B cell (primary cell): ENCODE measurements at regions not wholly inside any gene's neighbourhood (a gene's known extent, or its start where the extent isn't known, plus 50 kb on each side); places are given as distances from the start of the nearest gene placed in this dataset.

Experiments
- ATAC-seq: fragments of 200-7000 bp; cut with Tn5 transposase; one replicate; pipeline ENCODE4 v1.10.0; 2021; ENCODE audit warnings: low read depth, mild to moderate bottlenecking, moderate number of reproducible peaks, moderate library complexity
- CTCF ChIA-PET: fragments of 350-600 bp; sonication (Branson Sonifier 250); formaldehyde crosslinking; loops from one replicate; lab custom pipeline; 2021; ENCODE audit warnings: antibody characterized with exemption, inconsistent platforms; lab: Charles Lee
- POLR2A ChIA-PET: fragments of 350-600 bp; sonication (Branson Sonifier 250); formaldehyde crosslinking; loops from one replicate; lab custom pipeline; 2021; ENCODE audit warnings: antibody characterized with exemption; lab: Charles Lee
- DNase-seq: peaks from one replicate; pipeline ENCODE4 v3.0.0; 2013
- H2AFZ ChIP-seq: 2 replicates; pipeline ENCODE4 v1.6.1; 2012; ENCODE audit warnings: mild to moderate bottlenecking, low read depth, low read length; ENCODE audit not compliant: insufficient read depth, poor library complexity, severe bottlenecking
- H3K27ac ChIP-seq, 2 donors: 1 replicate in 1 of 2; 2 replicates in 1 of 2; pipeline ENCODE4 v1.5.1; 2012 to 2013; ENCODE audit warnings: low read length in 2 of 2, mild to moderate bottlenecking in 2 of 2, moderate library complexity in 1 of 2
- H3K27me3 ChIP-seq, 4 experiments: fragments of 200-600 bp in 1 of 4; sonication (generic) in 1 of 4; replicated peaks in 1 of 4; 1 replicate in 2 of 4; 2 replicates in 2 of 4; pipeline versions ENCODE4 v1.6.1 to v1.7.0; 2013 to 2016; ENCODE audit warnings: low read length in 3 of 4, mild to moderate bottlenecking in 2 of 4, mixed read lengths in 1 of 4, moderate library complexity in 1 of 4; ENCODE audit not compliant: insufficient read depth in 4 of 4, control insufficient read depth in 3 of 4; ENCODE audit errors: control extremely low read depth in 1 of 4
- H3K36me3 ChIP-seq, 2 experiments: replicated peaks in 1 of 2; 1 replicate in 1 of 2; 2 replicates in 1 of 2; pipeline versions ENCODE4 v1.6.1 to v1.7.1; 2013; ENCODE audit warnings: low read length in 1 of 2; ENCODE audit not compliant: insufficient read depth in 2 of 2, control insufficient read depth in 1 of 2; ENCODE audit errors: control extremely low read depth in 1 of 2, extremely low read depth in 1 of 2
- H3K4me1 ChIP-seq, 2 donors: fragments of 200-600 bp in 1 of 2; sonication (generic) in 1 of 2; 1 replicate in 1 of 2; 2 replicates in 1 of 2; pipeline versions ENCODE4 v1.5.1 to v1.6.1; 2013 to 2017; ENCODE audit warnings: low read length in 2 of 2; ENCODE audit not compliant: control insufficient read depth in 2 of 2, insufficient read depth in 2 of 2
- H3K4me2 ChIP-seq: replicated peaks from 2 replicates; pipeline ENCODE3; 2012; ENCODE audit warnings: mild to moderate bottlenecking, low read depth, low read length; ENCODE audit not compliant: poor library complexity, severe bottlenecking
- H3K4me3 ChIP-seq, 5 experiments: fragments of 200-600 bp in 1 of 5; sonication (generic) in 1 of 5; 1 replicate in 3 of 5; 2 replicates in 2 of 5; pipeline versions ENCODE4 v1.5.1 to v1.7.0; 2011 to 2016; ENCODE audit warnings: low read length in 4 of 5, mild to moderate bottlenecking in 4 of 5, low read depth in 2 of 5, control low read depth in 1 of 5, moderate library complexity in 1 of 5; ENCODE audit not compliant: insufficient read depth in 1 of 5; ENCODE audit errors: control extremely low read depth in 1 of 5, extremely low read depth in 1 of 5
- H3K79me2 ChIP-seq: fragments of 200-600 bp; sonication (generic); one replicate; pipeline ENCODE4 v1.6.0; 2016; ENCODE audit warnings: low read length; ENCODE audit not compliant: control insufficient read depth, insufficient read depth
- H3K9ac ChIP-seq: fragments of 200-600 bp; sonication (generic); 2 replicates; pipeline ENCODE4 v1.6.1; 2017; ENCODE audit warnings: mild to moderate bottlenecking, low read length, moderate library complexity
- H3K9me3 ChIP-seq, 3 donors: one replicate each; pipeline versions ENCODE4 v1.6.1 to v1.7.1; 2013; ENCODE audit warnings: low read length in 2 of 3; ENCODE audit not compliant: control insufficient read depth in 2 of 3, insufficient read depth in 1 of 3; ENCODE audit errors: control extremely low read depth in 1 of 3
- H4K20me1 ChIP-seq: 2 replicates; pipeline ENCODE4 v1.6.0; 2012; ENCODE audit warnings: mild to moderate bottlenecking, low read length; ENCODE audit not compliant: insufficient read depth, control insufficient read depth, poor library complexity, severe bottlenecking
- H3K27ac Mint-ChIP-seq: one replicate; pipeline ENCODE4 v1.8.0; 2021; ENCODE audit warnings: mixed read lengths
- H3K27me3 Mint-ChIP-seq: one replicate; pipeline ENCODE4 v1.8.0; 2021; ENCODE audit warnings: mixed read lengths
- H3K4me1 Mint-ChIP-seq: one replicate; pipeline ENCODE4 v1.8.0; 2021; ENCODE audit warnings: mixed read lengths
- H3K4me3 Mint-ChIP-seq: one replicate; pipeline ENCODE4 v1.8.0; 2021; ENCODE audit warnings: mixed read lengths
- H3K9me3 Mint-ChIP-seq: one replicate; pipeline ENCODE4 v1.8.0; 2022; ENCODE audit warnings: mixed read lengths; ENCODE audit not compliant: insufficient read depth
- EZH2 ChIP-seq: IDR thresholded peaks from 2 replicates; pipeline ENCODE4 v1.6.1; 2012; ENCODE audit warnings: borderline replicate concordance, low read depth, mild to moderate bottlenecking, moderate library complexity, low read length; ENCODE audit not compliant: insufficient read depth, poor library complexity, severe bottlenecking
- WGBS: methylation state at CpG from one replicate; pipeline ENCODE4 v1.1.5; 2013; ENCODE audit warnings: missing lambda C conversion rate; ENCODE audit not compliant: insufficient coverage; 5-methylcytosine and 5-hydroxymethylcytosine counted together
- intact Hi-C: fragments of 100-400 bp; cut with micrococcal nuclease; formaldehyde crosslinking; loops from one replicate; pipeline ENCODE4 v1.10.0; 2022
- TF ChIP-seq, protein P1 (sequence below): fragments of 200-600 bp; IDR thresholded peaks from one replicate; pipeline ENCODE4 v1.8.0; 2022; ENCODE audit warnings: antibody characterized with exemption, mild to moderate bottlenecking

DNA sequence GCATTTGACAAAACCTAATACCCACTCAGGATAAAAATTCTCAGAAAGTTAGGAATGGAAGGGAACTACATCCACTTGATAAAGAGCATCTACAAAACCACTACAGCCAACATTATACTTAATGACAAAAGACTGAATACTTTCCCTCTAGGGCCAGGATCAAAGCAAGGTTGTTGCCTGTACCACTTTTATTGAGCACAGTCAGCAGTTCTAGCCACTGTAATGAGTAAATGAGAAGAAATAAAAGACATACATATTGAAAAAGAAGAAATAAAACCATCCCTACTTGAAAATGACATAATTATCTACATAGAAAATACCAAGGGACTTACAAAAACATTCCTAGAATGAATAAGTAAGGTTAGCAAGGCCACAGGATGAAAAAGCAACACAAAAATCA is 194.8 kb upstream of the ZNF507 start:
- ChIA-PET CTCF (no interaction called here), POLR2A (no interaction called here)
- Mint-ChIP-seq H3K4me1 (no peaks in the 10 kb centered on the region), H3K4me3 (no peak overlapping the region), H3K27me3 (no peaks in the 10 kb centered on the region), H3K9me3 (peaks cover 17% of the 10 kb centered on the region), H3K27ac (no peak overlapping the region)
- intact Hi-C loops = no loop called here
- no peak overlapping the region for H2AFZ ChIP-seq
- H3K4me2 ChIP-seq = no peak overlapping the region
- H3K27me3 ChIP-seq = no peaks in the 10 kb centered on the region
- no peaks in the 10 kb centered on the region for H3K79me2 ChIP-seq
- H3K36me3 ChIP-seq = no peaks in the 10 kb centered on the region
- ATAC-seq = no peak
- TF ChIP-seq, protein P1, sequence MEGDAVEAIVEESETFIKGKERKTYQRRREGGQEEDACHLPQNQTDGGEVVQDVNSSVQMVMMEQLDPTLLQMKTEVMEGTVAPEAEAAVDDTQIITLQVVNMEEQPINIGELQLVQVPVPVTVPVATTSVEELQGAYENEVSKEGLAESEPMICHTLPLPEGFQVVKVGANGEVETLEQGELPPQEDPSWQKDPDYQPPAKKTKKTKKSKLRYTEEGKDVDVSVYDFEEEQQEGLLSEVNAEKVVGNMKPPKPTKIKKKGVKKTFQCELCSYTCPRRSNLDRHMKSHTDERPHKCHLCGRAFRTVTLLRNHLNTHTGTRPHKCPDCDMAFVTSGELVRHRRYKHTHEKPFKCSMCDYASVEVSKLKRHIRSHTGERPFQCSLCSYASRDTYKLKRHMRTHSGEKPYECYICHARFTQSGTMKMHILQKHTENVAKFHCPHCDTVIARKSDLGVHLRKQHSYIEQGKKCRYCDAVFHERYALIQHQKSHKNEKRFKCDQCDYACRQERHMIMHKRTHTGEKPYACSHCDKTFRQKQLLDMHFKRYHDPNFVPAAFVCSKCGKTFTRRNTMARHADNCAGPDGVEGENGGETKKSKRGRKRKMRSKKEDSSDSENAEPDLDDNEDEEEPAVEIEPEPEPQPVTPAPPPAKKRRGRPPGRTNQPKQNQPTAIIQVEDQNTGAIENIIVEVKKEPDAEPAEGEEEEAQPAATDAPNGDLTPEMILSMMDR = no peak
- no peak overlapping the region for H3K27ac ChIP-seq
- DNase-seq = no peak
- no peak overlapping the region for H3K9ac ChIP-seq
- no peaks in the 10 kb centered on the region for H4K20me1 ChIP-seq
- peaks cover 2 to 12% (median 4%) of the 10 kb centered on the region in 3 donors for H3K9me3 ChIP-seq
- H3K4me1 ChIP-seq = no peaks in the 10 kb centered on the region
- no peak overlapping the region for H3K4me3 ChIP-seq

DNA sequence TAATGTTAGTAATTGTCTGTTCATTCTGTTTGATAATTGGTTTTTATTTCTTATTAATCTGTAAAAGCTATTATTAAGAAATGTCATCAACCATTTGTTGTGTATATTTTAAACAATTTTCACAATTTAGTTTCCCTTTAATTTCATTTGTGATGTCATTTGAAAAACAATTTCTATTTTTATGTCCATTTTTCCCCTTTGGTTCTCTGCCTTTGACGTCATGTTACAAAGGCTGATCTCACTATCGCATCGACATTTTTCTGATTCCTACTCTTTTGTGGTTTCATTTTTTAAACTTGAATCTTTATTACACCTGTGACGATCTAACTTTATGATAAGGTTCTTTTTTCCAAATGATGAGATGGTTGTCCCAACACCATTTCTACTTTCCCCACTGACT is 191.0 kb upstream of the ZNF507 start:
- Histone ChIP-seq H3K79me2 (no peaks in the 10 kb centered on the region), H3K9me3 (no peaks in the 10 kb centered on the region), H3K36me3 (no peaks in the 10 kb centered on the region), H3K4me3 (no peak overlapping the region), H3K9ac (no peak overlapping the region), H3K27me3 (no peaks in the 10 kb centered on the region), H3K4me2 (no peak overlapping the region), H4K20me1 (no peaks in the 10 kb centered on the region), H3K4me1 (no peaks in the 10 kb centered on the region), H2AFZ (no peak overlapping the region), H3K27ac (no peak overlapping the region)
- ChIA-PET POLR2A (no interaction called here), CTCF (no interaction called here)
- ATAC-seq (no peak), DNase-seq (no peak)
- peaks cover 5% of the 10 kb centered on the region for H3K9me3 Mint-ChIP-seq
- TF ChIP-seq, protein P1 = no peak
- no peak for TF ChIP-seq EZH2
- no CpG with 5 or more reads among the region's 4 CpGs for WGBS
- H3K27me3 Mint-ChIP-seq = no peaks in the 10 kb centered on the region
- no peak overlapping the region for H3K4me3 Mint-ChIP-seq
- no peaks in the 10 kb centered on the region for H3K4me1 Mint-ChIP-seq
- intact Hi-C loops = no loop called here
- no peak overlapping the region for H3K27ac Mint-ChIP-seq
